SHP77 treated with DMSO at 0.1 percent for 48 hours (cell line): ENCODE measurements at regions not wholly inside any gene's neighbourhood (a gene's known extent, or its start where the extent isn't known, plus 50 kb on each side); places are given as distances from the start of the nearest gene placed in this dataset.

Source experiments
- DNase-seq: peaks from one replicate; lab custom pipeline; 2025; lab: John Stamatoyannopoulos, UW

- no peak for DNase-seq
Observed at GRCh38 chr2:221216636-221217035, 355.5 kb downstream of the EPHA4 start.

GRCh38 chr2:221225752-221226151 is 346.4 kb downstream of the EPHA4 start:
- DNase-seq = no peak

GRCh38 chr2:221228214-221228769 is 343.8 kb downstream of the EPHA4 start:
- no peak for DNase-seq

- no peak for DNase-seq
Observed at GRCh38 chr2:221229099-221229498, 343.0 kb downstream of the EPHA4 start.

GRCh38 chr2:221231511-221231910 is 340.6 kb downstream of the EPHA4 start:
- no peak for DNase-seq

GRCh38 chr2:221235941-221236340 is 336.2 kb downstream of the EPHA4 start:
- no peak for DNase-seq

- no peak for DNase-seq
Observed at GRCh38 chr2:221241072-221241471, 331.0 kb downstream of the EPHA4 start.

- no peak for DNase-seq
Observed at GRCh38 chr2:221243771-221244170, 328.3 kb downstream of the EPHA4 start.

GRCh38 chr2:221245045-221245444 is 327.1 kb downstream of the EPHA4 start:
- DNase-seq = no peak

GRCh38 chr2:221245772-221246171 is 326.3 kb downstream of the EPHA4 start:
- no peak for DNase-seq

GRCh38 chr2:221254299-221254698 is 317.8 kb downstream of the EPHA4 start:
- peak; percentile 7 for DNase-seq

GRCh38 chr2:221255862-221256261 is 316.2 kb downstream of the EPHA4 start:
- no peak for DNase-seq

- no peak for DNase-seq
Observed at GRCh38 chr2:221258464-221258863, 313.6 kb downstream of the EPHA4 start.

GRCh38 chr2:221262651-221263050 is 309.5 kb downstream of the EPHA4 start:
- DNase-seq = no peak

GRCh38 chr2:221263573-221263972 is 308.5 kb downstream of the EPHA4 start:
- DNase-seq = no peak

- DNase-seq = no peak
Observed at GRCh38 chr2:221264318-221264717, 307.8 kb downstream of the EPHA4 start.

- DNase-seq = no peak
Observed at GRCh38 chr2:221267773-221268425, 304.2 kb downstream of the EPHA4 start.

- DNase-seq = no peak
Observed at GRCh38 chr2:221268631-221269030, 303.5 kb downstream of the EPHA4 start.

GRCh38 chr2:221270806-221271205 is 301.3 kb downstream of the EPHA4 start:
- DNase-seq = no peak

GRCh38 chr2:221272729-221273128 is 299.4 kb downstream of the EPHA4 start:
- no peak for DNase-seq

- no peak for DNase-seq
Observed at GRCh38 chr2:221276033-221276432, 296.1 kb downstream of the EPHA4 start.

GRCh38 chr2:221276601-221277000 is 295.5 kb downstream of the EPHA4 start:
- DNase-seq = no peak

GRCh38 chr2:221282386-221282785 is 289.7 kb downstream of the EPHA4 start:
- DNase-seq = no peak

- no peak for DNase-seq
Observed at GRCh38 chr2:221283896-221284545, 288.1 kb downstream of the EPHA4 start.
